Ascending aorta (tissue), 2 donors: ENCODE measurements at regions not wholly inside any gene's neighbourhood (a gene's known extent, or its start where the extent isn't known, plus 50 kb on each side); places are given as distances from the start of the nearest gene placed in this dataset.

Experiments used
- DNase-seq, 2 donors: peaks; one replicate each; pipeline ENCODE4 v3.0.0-alpha.2; 2019; ENCODE audit warnings: low spot score in 2 of 2
- H3K27ac ChIP-seq, 2 donors: fragments of 200-600 bp; sonication (generic); one replicate each; pipeline ENCODE4 v1.5.1; 2016 to 2017; ENCODE audit warnings: mild to moderate bottlenecking in 1 of 2
- H3K27me3 ChIP-seq: fragments of 200-600 bp; sonication (generic); one replicate; pipeline ENCODE4 v1.5.1; 2017
- H3K36me3 ChIP-seq, 2 donors: fragments of 200-600 bp; sonication (generic); one replicate each; pipeline ENCODE4 v1.5.1; 2016
- H3K4me1 ChIP-seq, 2 donors: fragments of 200-600 bp; sonication (generic); one replicate each; pipeline ENCODE4 v1.5.1; 2016 to 2017; ENCODE audit warnings: mild to moderate bottlenecking in 1 of 2
- H3K4me3 ChIP-seq, 2 donors: fragments of 200-600 bp; sonication (generic); one replicate each; pipeline ENCODE4 v1.5.1; 2016 to 2017; ENCODE audit warnings: mild to moderate bottlenecking in 1 of 2
- H3K9me3 ChIP-seq, 2 donors: fragments of 200-600 bp; sonication (generic); one replicate each; pipeline ENCODE4 v1.5.1; 2016
- CTCF ChIP-seq, 3 experiments: fragments of 200-600 bp in 2 of 3; fragments of 450-650 bp in 1 of 3; sonication (generic) in 2 of 3; IDR thresholded peaks; one replicate each; pipeline ENCODE4 v1.5.1; 2016 to 2019; ENCODE audit warnings: antibody characterized with exemption in 3 of 3, mild to moderate bottlenecking in 1 of 3, moderate library complexity in 1 of 3
- intact Hi-C: fragments of 100-400 bp; cut with DNase I; formaldehyde crosslinking; loops from one replicate; pipeline ENCODE4 v1.15.1; 2023

- H3K9me3 ChIP-seq, result no peaks in the 10 kb centered on the region
- no peaks in the 10 kb centered on the region for H3K4me1 ChIP-seq
- no peak for DNase-seq
- no peaks in the 10 kb centered on the region for H3K27me3 ChIP-seq
- no peak overlapping the region for H3K27ac ChIP-seq
- H3K36me3 ChIP-seq, result no peaks in the 10 kb centered on the region
- no peak for TF ChIP-seq CTCF (IDR thresholded peaks at IDR 0.05)
- H3K4me3 ChIP-seq, result no peak overlapping the region
- intact Hi-C loops, result no loop called here
These were observed 1080.5 kb upstream of the TENM3 start for GRCh38 chr4:181162676-181163075.

- DNase-seq, result no peak
- no peaks in the 10 kb centered on the region for H3K9me3 ChIP-seq
- no peak overlapping the region for H3K27ac ChIP-seq
- H3K36me3 ChIP-seq, result no peaks in the 10 kb centered on the region
- no peak for TF ChIP-seq CTCF (IDR thresholded peaks at IDR 0.05)
- no peak overlapping the region for H3K4me3 ChIP-seq
- no peaks in the 10 kb centered on the region for H3K4me1 ChIP-seq
- no peaks in the 10 kb centered on the region for H3K27me3 ChIP-seq
- intact Hi-C loops, result no loop called here
These were observed 1076.3 kb upstream of the TENM3 start for GRCh38 chr4:181166742-181167399.

DNA sequence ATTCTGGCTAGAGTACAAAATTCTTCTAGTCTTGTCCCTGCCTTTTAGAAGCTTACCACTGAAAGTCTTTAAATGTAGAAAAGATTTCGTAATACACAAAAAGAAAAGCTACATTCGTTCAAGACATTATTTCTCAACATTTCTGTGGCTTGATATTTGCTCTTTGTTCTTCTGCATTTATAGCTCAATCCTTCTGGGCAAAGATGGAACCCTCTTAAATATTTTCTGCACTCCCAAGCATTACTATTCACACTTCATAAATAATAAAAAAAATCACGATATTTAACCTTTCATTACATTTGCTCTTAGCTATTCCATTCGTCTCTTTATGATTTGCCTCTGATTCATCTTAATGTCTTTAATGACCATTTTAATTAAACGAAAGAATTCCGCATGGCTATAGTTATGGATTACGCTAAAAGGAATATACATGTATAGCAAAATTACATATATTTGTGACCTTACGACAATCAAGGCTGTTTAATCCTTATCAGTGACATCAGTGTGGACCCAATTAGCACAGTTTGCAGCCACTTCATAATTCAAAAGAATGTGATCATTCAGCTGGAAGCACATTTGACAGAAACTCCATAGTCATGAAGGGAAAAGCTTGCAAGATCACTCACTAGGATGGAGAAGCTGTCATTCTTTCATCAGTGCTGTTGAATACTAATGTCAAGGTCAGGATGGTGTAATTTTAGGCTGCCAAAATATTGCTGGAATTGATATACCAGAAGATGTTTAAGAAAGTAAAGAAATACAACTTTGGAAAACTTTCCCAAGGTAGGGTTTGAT lies 1075.0 kb upstream of the TENM3 start:
- no peaks in the 10 kb centered on the region for H3K9me3 ChIP-seq
- DNase-seq, result no peak
- no peak overlapping the region for H3K4me3 ChIP-seq
- H3K27me3 ChIP-seq, result no peaks in the 10 kb centered on the region
- no peak for TF ChIP-seq CTCF (IDR thresholded peaks at IDR 0.05)
- no peak overlapping the region for H3K27ac ChIP-seq
- intact Hi-C loops, result no loop called here
- H3K4me1 ChIP-seq, result no peaks in the 10 kb centered on the region
- H3K36me3 ChIP-seq, result no peaks in the 10 kb centered on the region

DNA sequence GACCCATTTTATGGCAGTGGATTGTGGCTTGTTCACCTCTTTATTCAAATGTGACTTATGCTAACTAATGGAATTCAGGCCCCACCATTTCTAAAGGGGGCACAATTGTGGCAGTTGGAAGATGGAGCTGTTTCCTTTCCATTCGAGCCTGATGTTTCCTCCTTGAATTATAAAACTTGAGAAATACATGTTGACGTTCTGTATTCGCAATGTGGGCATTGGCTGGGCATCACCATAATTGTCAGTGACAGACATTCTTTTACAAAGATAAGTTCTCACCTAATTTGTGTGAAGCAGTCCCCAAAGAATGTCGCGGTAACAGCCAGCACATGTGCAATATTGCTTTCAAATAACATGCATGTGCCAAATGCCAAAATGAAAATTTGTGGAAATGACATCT lies 1070.2 kb upstream of the TENM3 start:
- no peak for DNase-seq
- H3K27me3 ChIP-seq, result no peaks in the 10 kb centered on the region
- H3K27ac ChIP-seq, result no peak overlapping the region
- H3K4me3 ChIP-seq, result no peak overlapping the region
- no peak for TF ChIP-seq CTCF (IDR thresholded peaks at IDR 0.05)
- intact Hi-C loops, result no loop called here
- H3K4me1 ChIP-seq, result no peaks in the 10 kb centered on the region
- no peaks in the 10 kb centered on the region for H3K9me3 ChIP-seq
- no peaks in the 10 kb centered on the region for H3K36me3 ChIP-seq

DNA sequence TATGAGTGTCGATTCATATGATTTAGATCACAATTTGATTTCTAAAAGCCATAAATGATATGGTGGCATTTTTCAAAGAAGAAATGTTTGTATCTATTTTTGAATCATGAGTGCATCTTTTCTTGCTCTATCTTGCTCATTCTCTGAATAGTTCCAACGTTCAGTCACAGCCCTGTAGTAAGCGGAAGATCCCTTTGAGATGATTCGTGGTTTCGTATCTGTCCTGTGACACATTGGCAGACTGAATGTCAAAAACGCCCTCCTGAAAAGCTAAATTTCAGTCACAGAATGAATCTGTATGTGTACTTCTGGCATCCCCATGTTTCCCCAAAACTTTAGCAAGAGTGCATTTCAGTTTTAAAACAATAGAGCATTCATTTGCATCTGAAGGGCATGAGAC lies 1066.9 kb upstream of the TENM3 start:
- no peaks in the 10 kb centered on the region for H3K36me3 ChIP-seq
- no peaks in the 10 kb centered on the region for H3K4me1 ChIP-seq
- H3K9me3 ChIP-seq, result no peaks in the 10 kb centered on the region
- no peak for DNase-seq
- intact Hi-C loops, result no loop called here
- no peak overlapping the region for H3K27ac ChIP-seq
- TF ChIP-seq CTCF (IDR thresholded peaks at IDR 0.05), result no peak
- no peak overlapping the region for H3K4me3 ChIP-seq
- H3K27me3 ChIP-seq, result no peaks in the 10 kb centered on the region
